GM12892 (cell line): ENCODE measurements at regions not wholly inside any gene's neighbourhood (a gene's known extent, or its start where the extent isn't known, plus 50 kb on each side); places are given as distances from the start of the nearest gene placed in this dataset.

Source experiments
- POLR2A ChIP-seq: IDR thresholded peaks from 2 replicates; pipeline ENCODE4 v1.6.1; 2011; ENCODE audit warnings: low read depth, low read length, control low read depth
- TAF1 ChIP-seq: IDR thresholded peaks from 2 replicates; pipeline ENCODE4 v1.6.1; 2011; ENCODE audit warnings: low read depth, mild to moderate bottlenecking, control low read depth, low read length, borderline replicate concordance

GRCh38 chr10:125538947-125539731 is 143.8 kb downstream of the TEX36 start:
- TF ChIP-seq POLR2A, result no peak
- no peak for TF ChIP-seq TAF1
